Pancreas (tissue), 10 donors: ENCODE measurements at regions not wholly inside any gene's neighbourhood (a gene's known extent, or its start where the extent isn't known, plus 50 kb on each side); places are given as distances from the start of the nearest gene placed in this dataset.

Source experiments
- ATAC-seq, 4 donors: fragments of 200-7000 bp; cut with Tn5 transposase; one replicate each; pipeline versions ENCODE4 v1.8.0 to v1.9.1; 2020; ENCODE audit warnings: mild to moderate bottlenecking in 4 of 4, moderate library complexity in 4 of 4
- DNase-seq, 6 donors: peaks; one replicate each; pipeline ENCODE4 v3.0.0-alpha.2; 2020
- FAIRE-seq: peaks from 2 replicates; lab custom pipeline; 2012; peaks lifted over from hg19 to GRCh38; lab: Jason Lieb, UNC
- H3K27ac ChIP-seq, 4 donors: fragments of 200-600 bp; sonication (generic); 1 replicate in 3 of 4; 2 replicates in 1 of 4; pipeline versions ENCODE4 v1.5.0 to v1.8.0; 2020
- H3K27me3 ChIP-seq, 4 donors: fragments of 200-600 bp; one replicate each; pipeline ENCODE4 v1.8.0; 2021
- H3K36me3 ChIP-seq, 3 donors: fragments of 200-600 bp; sonication (generic) in 1 of 3; one replicate each; pipeline versions ENCODE4 v1.5.0 to v1.8.0; 2020 to 2021
- H3K4me1 ChIP-seq, 3 donors: fragments of 200-600 bp; one replicate each; pipeline ENCODE4 v1.8.0; 2021
- H3K4me3 ChIP-seq, 4 donors: fragments of 200-600 bp; sonication (generic) in 2 of 4; one replicate each; pipeline versions ENCODE4 v1.5.0 to v1.8.0; 2020 to 2021
- H3K9me3 ChIP-seq, 4 donors: fragments of 200-600 bp; one replicate each; pipeline ENCODE4 v1.8.0; 2021
- WGBS, 2 donors: extraction: QIAGEN DNeasy Blood & Tissue Kit; methylation state at CpG; one replicate each; pipeline ENCODE4 v1.1.7; 2013; 5-methylcytosine and 5-hydroxymethylcytosine counted together
- intact Hi-C, 3 donors: fragments of 100-400 bp; cut with DNase I; formaldehyde crosslinking; loops; one replicate each; pipeline versions ENCODE4 v1.11.1 to v1.14.2; 2022
- TF ChIP-seq, protein P1 (sequence below), 4 donors: fragments of 200-600 bp; sonication (generic) in 3 of 4; IDR thresholded peaks; one replicate each; pipeline versions ENCODE4 v1.5.0 to v1.8.0; 2021; ENCODE audit warnings: antibody characterized with exemption in 4 of 4
- donor health status: healthy with polysubstance abuse.
- donor health status: DM: no; HTN: no; CAD: no; lungs with moderate emphysema.
- donor health status: DM: no; HTN: no; CAD: no.
- donor health status: control.
- donor health status: control.
- donor health status: Bipolar disorder and iron deficiency.
- donor health status: DM: yes; HTN: yes; CAD: no.
- donor health status: DM: no; HTN: no; CAD: no.
- donor health status: DM: no; HTN: no; CAD: no.
- donor health status: DM: yes; HTN: yes; CAD: no.

DNA sequence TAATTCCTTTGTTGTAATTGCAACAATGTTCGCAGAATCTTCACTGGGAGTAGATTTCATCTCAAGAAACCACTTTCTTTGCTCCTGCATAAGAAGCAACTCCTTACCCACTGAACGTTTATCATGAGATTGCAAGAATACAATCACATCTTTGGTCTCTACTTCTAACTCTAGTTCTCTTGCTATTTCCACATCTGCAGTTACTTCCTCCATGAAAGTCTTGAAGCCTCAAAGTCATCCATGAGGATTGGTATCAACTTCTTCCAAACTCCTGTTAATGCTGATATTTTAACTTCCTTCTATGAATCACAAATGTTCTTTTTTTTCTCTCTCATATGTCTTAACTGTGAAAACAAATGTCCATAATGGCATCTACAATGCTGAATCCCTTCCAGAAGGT, 118.6 kb upstream of the RAB4A start:
- intact Hi-C loops, result loop anchor here in 2 of 3 donors (10.0 kb wide), 2 partner anchors 418 to 458 kb away; partner anchors contain the start of gene RHOU (in 2 of the 2)
- H3K4me3 ChIP-seq, result no peak overlapping the region
- DNase-seq, result no peak
- no peak for FAIRE-seq
- no peaks in the 10 kb centered on the region for H3K9me3 ChIP-seq
- H3K27me3 ChIP-seq, result no peaks in the 10 kb centered on the region
- peaks cover 0 to 11% (median 0%) of the 10 kb centered on the region in 3 donors for H3K4me1 ChIP-seq
- 76 to 82% methylated on average over 2 of the region's 2 CpGs for WGBS, 2 donors
- H3K36me3 ChIP-seq, result no peaks in the 10 kb centered on the region
- TF ChIP-seq, protein P1, sequence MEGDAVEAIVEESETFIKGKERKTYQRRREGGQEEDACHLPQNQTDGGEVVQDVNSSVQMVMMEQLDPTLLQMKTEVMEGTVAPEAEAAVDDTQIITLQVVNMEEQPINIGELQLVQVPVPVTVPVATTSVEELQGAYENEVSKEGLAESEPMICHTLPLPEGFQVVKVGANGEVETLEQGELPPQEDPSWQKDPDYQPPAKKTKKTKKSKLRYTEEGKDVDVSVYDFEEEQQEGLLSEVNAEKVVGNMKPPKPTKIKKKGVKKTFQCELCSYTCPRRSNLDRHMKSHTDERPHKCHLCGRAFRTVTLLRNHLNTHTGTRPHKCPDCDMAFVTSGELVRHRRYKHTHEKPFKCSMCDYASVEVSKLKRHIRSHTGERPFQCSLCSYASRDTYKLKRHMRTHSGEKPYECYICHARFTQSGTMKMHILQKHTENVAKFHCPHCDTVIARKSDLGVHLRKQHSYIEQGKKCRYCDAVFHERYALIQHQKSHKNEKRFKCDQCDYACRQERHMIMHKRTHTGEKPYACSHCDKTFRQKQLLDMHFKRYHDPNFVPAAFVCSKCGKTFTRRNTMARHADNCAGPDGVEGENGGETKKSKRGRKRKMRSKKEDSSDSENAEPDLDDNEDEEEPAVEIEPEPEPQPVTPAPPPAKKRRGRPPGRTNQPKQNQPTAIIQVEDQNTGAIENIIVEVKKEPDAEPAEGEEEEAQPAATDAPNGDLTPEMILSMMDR (IDR thresholded peaks at IDR 0.05), result no peak
- ATAC-seq, result no peak
- H3K27ac ChIP-seq, result no peak overlapping the region

DNA sequence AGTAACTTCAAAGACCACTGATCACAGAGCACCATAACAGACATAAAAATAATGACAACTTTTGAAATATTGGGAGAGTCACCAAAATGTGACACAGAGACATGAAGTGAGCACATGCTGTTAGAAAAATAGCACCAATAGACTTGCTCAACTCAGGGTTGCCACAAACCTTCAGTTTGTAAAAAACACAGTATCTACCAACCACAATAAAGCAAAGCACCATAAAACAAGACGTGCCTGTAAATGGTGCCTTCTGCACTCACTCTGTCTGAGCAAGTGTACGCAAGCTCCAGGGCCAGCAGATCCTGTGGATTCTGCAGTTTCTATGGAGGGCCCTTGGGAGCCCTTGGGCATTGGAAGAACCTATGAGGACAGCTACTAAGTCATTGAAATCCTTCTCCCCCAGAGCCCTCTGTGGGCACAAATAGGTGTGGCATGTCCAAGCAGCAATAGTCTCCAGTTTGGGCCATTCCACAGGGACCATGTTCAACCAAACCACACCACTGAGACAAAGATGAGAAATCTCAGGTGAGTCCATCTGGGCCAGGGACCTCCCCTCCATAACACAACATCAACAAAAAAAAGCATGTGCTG, 116.9 kb upstream of the RAB4A start:
- ATAC-seq (no peak), DNase-seq (no peak), FAIRE-seq (no peak)
- no peaks in the 10 kb centered on the region for H3K9me3 ChIP-seq
- no peaks in the 10 kb centered on the region for H3K36me3 ChIP-seq
- TF ChIP-seq, protein P1 (IDR thresholded peaks at IDR 0.05), result no peak
- no peak overlapping the region for H3K27ac ChIP-seq
- H3K4me3 ChIP-seq, result no peak overlapping the region
- no peaks in the 10 kb centered on the region for H3K4me1 ChIP-seq
- no peaks in the 10 kb centered on the region for H3K27me3 ChIP-seq
- WGBS, 2 donors, result 86 to 91% methylated on average over 2 of the region's 2 CpGs
- intact Hi-C loops, result loop anchor here in 2 of 3 donors (10.0 kb wide), 2 partner anchors 419 to 459 kb away; partner anchors contain the start of gene RHOU (in 2 of the 2)

DNA sequence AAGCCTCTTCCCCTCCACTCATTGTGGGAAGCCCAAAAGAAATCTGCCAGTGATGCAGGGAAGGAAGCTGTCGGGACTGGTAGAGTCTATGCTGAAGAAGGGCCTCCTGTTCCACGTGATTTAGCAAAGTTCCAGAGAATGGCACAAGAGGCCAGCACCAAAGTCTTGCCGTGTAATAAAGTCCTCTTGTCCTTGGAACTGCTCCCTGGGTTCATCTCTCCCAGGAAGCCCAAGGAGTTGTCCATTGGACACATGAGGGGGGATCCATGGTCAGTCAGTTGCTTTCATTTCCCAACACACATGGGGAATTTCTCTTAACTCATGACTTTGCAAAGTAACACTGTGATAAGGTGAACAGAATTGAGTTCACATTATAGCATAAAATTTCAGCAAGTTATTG, 116.1 kb upstream of the RAB4A start:
- H3K36me3 ChIP-seq, result no peaks in the 10 kb centered on the region
- TF ChIP-seq, protein P1 (IDR thresholded peaks at IDR 0.05), result no peak
- no peak overlapping the region for H3K4me3 ChIP-seq
- no peak for ATAC-seq
- no peaks in the 10 kb centered on the region for H3K4me1 ChIP-seq
- 82 to 87% methylated on average over 3 of the region's 3 CpGs for WGBS, 2 donors
- H3K27me3 ChIP-seq, result no peaks in the 10 kb centered on the region
- FAIRE-seq, result no peak
- H3K27ac ChIP-seq, result no peak overlapping the region
- no peak for DNase-seq
- intact Hi-C loops, result loop anchor here in 2 of 3 donors (10.0 kb wide), 2 partner anchors 420 to 460 kb away; partner anchors contain the start of gene RHOU (in 2 of the 2)
- H3K9me3 ChIP-seq, result no peaks in the 10 kb centered on the region

DNA sequence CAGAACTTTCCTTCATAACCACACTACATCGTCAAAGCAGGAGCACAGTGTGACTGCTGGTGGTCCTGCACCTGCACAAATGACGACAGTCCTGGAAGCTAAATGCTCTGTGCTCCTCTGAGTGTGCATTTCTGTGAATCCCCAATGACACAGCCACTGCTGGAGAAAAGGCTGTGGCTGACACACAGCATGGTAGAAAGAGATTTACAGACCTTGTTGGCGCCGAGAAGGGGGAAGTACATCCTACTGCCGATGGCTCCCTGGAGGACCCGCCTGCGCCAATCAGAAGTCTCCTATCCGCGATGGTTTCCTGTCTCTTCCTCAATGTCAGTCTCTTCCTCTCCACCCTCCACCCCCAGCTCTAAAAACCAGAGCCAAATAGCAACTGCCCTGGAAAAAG, 115.4 kb upstream of the RAB4A start:
- ATAC-seq (no peak), DNase-seq (no peak), FAIRE-seq (no peak)
- WGBS, 2 donors, result 79 to 90% methylated on average over 9 of the region's 9 CpGs
- no peaks in the 10 kb centered on the region for H3K27me3 ChIP-seq
- no peaks in the 10 kb centered on the region for H3K36me3 ChIP-seq
- TF ChIP-seq, protein P1 (IDR thresholded peaks at IDR 0.05), result no peak
- H3K27ac ChIP-seq, result no peak overlapping the region
- intact Hi-C loops, result loop anchor here in 2 of 3 donors (10.0 kb wide), 2 partner anchors 421 to 461 kb away; partner anchors contain the start of gene RHOU (in 2 of the 2)
- no peak overlapping the region for H3K4me3 ChIP-seq
- H3K9me3 ChIP-seq, result no peaks in the 10 kb centered on the region
- no peaks in the 10 kb centered on the region for H3K4me1 ChIP-seq

DNA sequence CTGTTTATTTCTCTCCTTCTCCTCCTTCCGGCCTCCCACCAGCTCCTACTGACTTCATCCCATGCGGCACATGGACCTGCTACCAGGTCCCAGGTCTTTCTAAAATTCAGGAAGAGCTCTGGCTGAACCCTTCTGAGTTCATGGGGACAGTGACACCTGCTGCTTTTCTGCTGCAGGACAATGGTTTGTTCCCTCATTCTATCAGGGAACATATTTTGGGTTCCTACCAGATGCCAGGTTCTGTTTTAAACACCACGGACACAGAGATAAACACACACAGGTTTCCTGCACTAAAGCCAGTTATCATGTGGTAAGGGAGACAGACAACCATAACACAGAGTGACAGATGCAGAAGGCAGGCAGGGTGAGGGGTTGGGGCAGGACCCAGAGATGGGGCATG, 114.0 kb upstream of the RAB4A start:
- TF ChIP-seq, protein P1 (IDR thresholded peaks at IDR 0.05), result peak in 3 of 4 donors; percentile 20 to 38 (median 23)
- intact Hi-C loops, result loop anchor here in 2 of 3 donors (10.0 kb wide), 2 partner anchors 422 to 462 kb away; partner anchors contain the start of gene RHOU (in 2 of the 2)
- H3K36me3 ChIP-seq, result no peaks in the 10 kb centered on the region
- 59 to 61% methylated on average over 3 of the region's 3 CpGs for WGBS, 2 donors
- DNase-seq (peak in 2 of 6 donors; percentile 38 to 60), FAIRE-seq (no peak), ATAC-seq (peak; percentile 61 to 89 (median 78))
- H3K4me1 ChIP-seq, result no peaks in the 10 kb centered on the region
- no peak overlapping the region for H3K4me3 ChIP-seq
- no peaks in the 10 kb centered on the region for H3K9me3 ChIP-seq
- H3K27me3 ChIP-seq, result no peaks in the 10 kb centered on the region
- no peak overlapping the region for H3K27ac ChIP-seq
